Kidney (tissue), 13 donors: ENCODE measurements at regions not wholly inside any gene's neighbourhood (a gene's known extent, or its start where the extent isn't known, plus 50 kb on each side); places are given as distances from the start of the nearest gene placed in this dataset.

Experiments
- DNase-seq, 5 donors: peaks; one replicate each; pipeline ENCODE4 v3.0.0-alpha.2; 2013 to 2020
- FAIRE-seq: peaks from 2 replicates; lab custom pipeline; 2012; peaks lifted over from hg19 to GRCh38; lab: Jason Lieb, UNC
- H3K27ac ChIP-seq, 2 donors: one replicate each; pipeline ENCODE4 v1.7.0; 2013; ENCODE audit warnings: low read depth in 2 of 2, low read length in 2 of 2, inconsistent platforms in 1 of 2
- H3K27me3 ChIP-seq: one replicate; pipeline ENCODE4 v1.7.1; 2013; ENCODE audit warnings: low read length, inconsistent platforms; ENCODE audit not compliant: control insufficient read depth, insufficient read depth
- H3K36me3 ChIP-seq, 3 donors: one replicate each; pipeline versions ENCODE4 v1.7.0 to v1.7.1; 2013; ENCODE audit warnings: low read length in 3 of 3, control low read depth in 1 of 3, inconsistent platforms in 1 of 3; ENCODE audit not compliant: insufficient read depth in 3 of 3, control insufficient read depth in 2 of 3
- H3K4me1 ChIP-seq, 3 donors: one replicate each; pipeline versions ENCODE4 v1.7.0 to v1.7.1; 2013; ENCODE audit warnings: low read length in 3 of 3, inconsistent platforms in 1 of 3, low read depth in 1 of 3; ENCODE audit not compliant: control insufficient read depth in 2 of 3, insufficient read depth in 2 of 3
- H3K4me3 ChIP-seq, 3 donors: one replicate each; pipeline versions ENCODE4 v1.7.0 to v1.8.1; 2013; ENCODE audit warnings: low read length in 3 of 3, control low read depth in 1 of 3, inconsistent platforms in 1 of 3
- H3K9ac ChIP-seq, 3 donors: one replicate each; pipeline versions ENCODE4 v1.7.0 to v1.7.1; 2013; ENCODE audit warnings: low read length in 3 of 3, control low read depth in 1 of 3, inconsistent platforms in 1 of 3
- H3K9me3 ChIP-seq, 3 donors: one replicate each; pipeline versions ENCODE4 v1.7.0 to v1.7.1; 2013; ENCODE audit warnings: low read length in 3 of 3, control low read depth in 1 of 3, inconsistent platforms in 1 of 3; ENCODE audit not compliant: control insufficient read depth in 2 of 3, insufficient read depth in 1 of 3
- intact Hi-C: fragments of 100-400 bp; cut with DNase I; formaldehyde crosslinking; loops from one replicate; pipeline ENCODE4 v1.11.1; 2022
- TF ChIP-seq, protein P1 (sequence below): IDR thresholded peaks from 3 replicates; pipeline ENCODE4 v1.5.1; 2012; ENCODE audit warnings: mild to moderate bottlenecking, moderate library complexity, borderline replicate concordance; ENCODE audit not compliant: insufficient read depth; ENCODE audit errors: extremely low read depth
- donor health status: control.
- donor health status: control.
- donor health status: control.
- donor health status: control.
- donor health status: control.
- donor health status: DM: yes; HTN: yes; CAD: no.
- donor health status: Normal renal cell carcinoma (clear cell type).

GRCh38 chr15:38756441-38756840 lies 191.8 kb upstream of the RASGRP1 start:
- no peaks in the 10 kb centered on the region for H3K27me3 ChIP-seq
- H3K9ac ChIP-seq: no peak overlapping the region
- H3K9me3 ChIP-seq: no peaks in the 10 kb centered on the region
- H3K36me3 ChIP-seq: no peaks in the 10 kb centered on the region
- H3K4me1 ChIP-seq: peaks cover 0 to 2% (median 0%) of the 10 kb centered on the region in 3 donors
- H3K4me3 ChIP-seq: no peak overlapping the region
- no peak overlapping the region for H3K27ac ChIP-seq
- TF ChIP-seq, protein P1, sequence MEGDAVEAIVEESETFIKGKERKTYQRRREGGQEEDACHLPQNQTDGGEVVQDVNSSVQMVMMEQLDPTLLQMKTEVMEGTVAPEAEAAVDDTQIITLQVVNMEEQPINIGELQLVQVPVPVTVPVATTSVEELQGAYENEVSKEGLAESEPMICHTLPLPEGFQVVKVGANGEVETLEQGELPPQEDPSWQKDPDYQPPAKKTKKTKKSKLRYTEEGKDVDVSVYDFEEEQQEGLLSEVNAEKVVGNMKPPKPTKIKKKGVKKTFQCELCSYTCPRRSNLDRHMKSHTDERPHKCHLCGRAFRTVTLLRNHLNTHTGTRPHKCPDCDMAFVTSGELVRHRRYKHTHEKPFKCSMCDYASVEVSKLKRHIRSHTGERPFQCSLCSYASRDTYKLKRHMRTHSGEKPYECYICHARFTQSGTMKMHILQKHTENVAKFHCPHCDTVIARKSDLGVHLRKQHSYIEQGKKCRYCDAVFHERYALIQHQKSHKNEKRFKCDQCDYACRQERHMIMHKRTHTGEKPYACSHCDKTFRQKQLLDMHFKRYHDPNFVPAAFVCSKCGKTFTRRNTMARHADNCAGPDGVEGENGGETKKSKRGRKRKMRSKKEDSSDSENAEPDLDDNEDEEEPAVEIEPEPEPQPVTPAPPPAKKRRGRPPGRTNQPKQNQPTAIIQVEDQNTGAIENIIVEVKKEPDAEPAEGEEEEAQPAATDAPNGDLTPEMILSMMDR: no peak
- intact Hi-C loops: no loop called here
- DNase-seq (no peak), FAIRE-seq (no peak)

DNA sequence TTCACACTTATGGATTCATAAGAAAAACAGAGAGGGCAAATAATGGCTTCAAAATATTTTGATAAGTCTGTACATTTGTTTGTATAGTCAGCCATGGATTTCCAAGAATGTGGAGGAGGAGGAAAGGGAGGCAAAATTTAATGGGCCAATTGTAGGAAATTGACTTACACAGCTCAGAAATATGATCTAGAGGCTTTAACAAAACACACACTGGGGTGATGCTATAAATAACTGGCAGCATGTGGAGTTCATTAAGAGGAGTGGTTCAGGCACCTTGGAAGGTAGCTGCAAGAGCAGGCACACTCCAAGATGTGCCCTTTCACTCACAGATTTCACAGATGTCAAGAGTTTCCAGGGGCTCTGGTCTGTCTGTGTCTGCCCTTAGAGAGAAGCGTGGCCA lies 193.4 kb upstream of the RASGRP1 start:
- FAIRE-seq (no peak), DNase-seq (peak in 3 of 5 donors; percentile 53 to 78 (median 76))
- H3K9ac ChIP-seq: no peak overlapping the region
- TF ChIP-seq, protein P1: no peak
- peak overlapping the region in 1 of 2 donors; percentile 1 for H3K27ac ChIP-seq
- H3K36me3 ChIP-seq: no peaks in the 10 kb centered on the region
- no peaks in the 10 kb centered on the region for H3K27me3 ChIP-seq
- H3K4me3 ChIP-seq: no peak overlapping the region
- H3K4me1 ChIP-seq: peaks cover 0 to 2% (median 0%) of the 10 kb centered on the region in 3 donors
- intact Hi-C loops: no loop called here
- H3K9me3 ChIP-seq: no peaks in the 10 kb centered on the region

- intact Hi-C loops: no loop called here
- no peak for FAIRE-seq
- H3K4me3 ChIP-seq: no peak overlapping the region
- no peaks in the 10 kb centered on the region for H3K9me3 ChIP-seq
- peaks cover 0 to 2% (median 0%) of the 10 kb centered on the region in 3 donors for H3K4me1 ChIP-seq
- H3K27me3 ChIP-seq: no peaks in the 10 kb centered on the region
- TF ChIP-seq, protein P1: no peak
- no peak overlapping the region for H3K9ac ChIP-seq
- H3K27ac ChIP-seq: no peak overlapping the region
- H3K36me3 ChIP-seq: no peaks in the 10 kb centered on the region
- DNase-seq: no peak
These were observed 197.1 kb upstream of the RASGRP1 start for GRCh38 chr15:38761681-38762080.

DNA sequence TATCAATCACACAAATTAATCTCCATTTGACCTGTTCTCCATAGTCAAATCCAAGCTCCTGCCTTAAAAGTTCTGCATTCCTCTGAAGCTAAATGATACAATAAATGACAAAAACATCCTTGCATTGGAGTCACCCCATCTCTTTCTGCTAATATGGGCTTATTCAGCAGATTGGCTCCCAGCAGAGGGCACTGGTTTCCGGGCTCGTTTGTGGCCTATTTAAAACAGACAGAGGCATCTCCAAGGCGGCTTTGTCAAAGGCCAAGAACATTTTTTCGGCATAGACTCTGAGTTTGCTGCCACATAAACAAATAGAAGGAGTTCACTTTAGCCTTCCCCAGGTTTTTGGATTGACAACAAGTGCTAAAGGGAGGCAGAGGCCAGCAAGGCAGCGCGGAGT lies 204.4 kb upstream of the RASGRP1 start:
- FAIRE-seq: no peak
- Histone ChIP-seq H3K4me3 (no peak overlapping the region), H3K36me3 (no peaks in the 10 kb centered on the region), H3K9ac (no peak overlapping the region), H3K27me3 (no peaks in the 10 kb centered on the region), H3K27ac (no peak overlapping the region), H3K4me1 (no peaks in the 10 kb centered on the region), H3K9me3 (no peaks in the 10 kb centered on the region)
- TF ChIP-seq, protein P1: peak; percentile 23
- peak in 3 of 5 donors; percentile 21 to 66 (median 37) for DNase-seq
- intact Hi-C loops: no loop called here
